ENCODE measurements at regions not wholly inside any gene's neighbourhood (a gene's known extent, or its start where the extent isn't known, plus 50 kb on each side); places are given as distances from the start of the nearest gene placed in this dataset.

GRCh38 chr5:103366918-103367549 is 108.5 kb downstream of the MACIR start:
- Histone ChIP-seq H3K36me3 (ENCODE audit: insufficient read depth, low read length) (no peaks in the 10 kb centered on the region), H3K27me3 (ENCODE audit: low read length) (no peaks in the 10 kb centered on the region), H3K27ac (ENCODE audit: low read length) (no peak overlapping the region), H4K20me1 (ENCODE audit: insufficient read depth, low read depth, low read length) (no peaks in the 10 kb centered on the region), H3K4me3 (ENCODE audit: low read length) (no peak overlapping the region), H3K79me2 (ENCODE audit: low read length) (no peaks in the 10 kb centered on the region), H3K9me3 (ENCODE audit: low read length) (no peaks in the 10 kb centered on the region), H3K4me2 (ENCODE audit: low read depth, low read length, poor library complexity, severe bottlenecking) (no peak overlapping the region), H3K9me2 (replicated peaks; ENCODE audit: insufficient read depth, low read length) (no peaks in the 10 kb centered on the region), H2AFZ (ENCODE audit: low read length) (no peak overlapping the region), H3K9ac (ENCODE audit: low read length) (no peak overlapping the region), H3K4me1 (ENCODE audit: low read length) (no peaks in the 10 kb centered on the region)
- DNase-seq = no peak

DNA sequence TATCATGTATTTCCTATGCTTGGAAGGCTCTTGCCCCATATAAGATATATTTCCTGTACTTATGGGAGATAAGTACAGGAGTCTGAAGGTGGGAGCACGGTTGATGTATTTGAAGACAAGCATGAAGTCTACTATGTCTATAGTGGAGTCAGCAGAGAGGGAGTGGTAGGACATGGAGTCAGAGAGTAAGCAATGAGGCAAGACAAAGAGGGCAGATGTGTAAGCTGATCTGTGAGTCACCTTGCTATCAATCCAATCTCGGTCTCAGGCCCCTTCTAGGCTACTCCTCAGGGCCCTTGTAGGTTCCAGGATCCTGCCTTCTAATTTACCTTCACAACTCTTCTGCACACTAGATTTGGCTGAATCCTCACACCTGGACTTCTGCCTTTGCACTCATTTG is 105.5 kb downstream of the MACIR start:
- Histone ChIP-seq H3K27ac (ENCODE audit: low read length) (no peak overlapping the region), H3K9me2 (replicated peaks; ENCODE audit: insufficient read depth, low read length) (no peaks in the 10 kb centered on the region), H3K4me3 (ENCODE audit: low read length) (no peak overlapping the region), H3K9me3 (ENCODE audit: low read length) (no peaks in the 10 kb centered on the region), H2AFZ (ENCODE audit: low read length) (no peak overlapping the region), H3K79me2 (ENCODE audit: low read length) (no peaks in the 10 kb centered on the region), H3K27me3 (ENCODE audit: low read length) (no peaks in the 10 kb centered on the region), H3K4me2 (ENCODE audit: low read depth, low read length, poor library complexity, severe bottlenecking) (no peak overlapping the region), H3K4me1 (ENCODE audit: low read length) (no peaks in the 10 kb centered on the region), H4K20me1 (ENCODE audit: insufficient read depth, low read depth, low read length) (no peaks in the 10 kb centered on the region), H3K9ac (ENCODE audit: low read length) (no peak overlapping the region), H3K36me3 (ENCODE audit: insufficient read depth, low read length) (no peaks in the 10 kb centered on the region)
- no peak for DNase-seq

DNA sequence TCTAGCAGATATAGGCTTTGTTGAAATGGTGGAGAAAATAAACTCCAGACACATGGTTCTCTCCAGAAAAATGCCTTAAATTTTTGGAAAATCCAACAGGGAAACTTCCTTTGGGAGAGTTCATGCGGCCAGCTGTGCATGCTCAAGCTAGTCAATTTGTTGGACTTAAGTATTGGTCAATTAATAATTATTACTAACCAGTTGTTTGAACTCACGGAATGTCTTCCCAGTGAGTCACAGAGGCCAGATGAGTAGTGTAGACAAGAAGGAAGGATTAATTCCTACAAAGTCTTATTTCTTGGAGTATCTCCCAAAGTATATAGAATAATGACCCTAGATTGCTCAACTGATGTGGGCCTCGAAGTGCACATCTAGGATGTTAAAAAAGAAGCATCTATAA is 103.6 kb downstream of the MACIR start:
- Histone ChIP-seq H3K4me2 (ENCODE audit: low read depth, low read length, poor library complexity, severe bottlenecking) (no peak overlapping the region), H3K27ac (ENCODE audit: low read length) (no peak overlapping the region), H3K79me2 (ENCODE audit: low read length) (no peaks in the 10 kb centered on the region), H4K20me1 (ENCODE audit: insufficient read depth, low read depth, low read length) (no peaks in the 10 kb centered on the region), H3K4me1 (ENCODE audit: low read length) (no peaks in the 10 kb centered on the region), H3K27me3 (ENCODE audit: low read length) (no peaks in the 10 kb centered on the region), H3K9me3 (ENCODE audit: low read length) (no peaks in the 10 kb centered on the region), H3K9me2 (replicated peaks; ENCODE audit: insufficient read depth, low read length) (no peaks in the 10 kb centered on the region), H3K36me3 (ENCODE audit: insufficient read depth, low read length) (no peaks in the 10 kb centered on the region), H3K4me3 (ENCODE audit: low read length) (no peak overlapping the region), H3K9ac (ENCODE audit: low read length) (no peak overlapping the region), H2AFZ (ENCODE audit: low read length) (no peak overlapping the region)
- DNase-seq = no peak

DNA sequence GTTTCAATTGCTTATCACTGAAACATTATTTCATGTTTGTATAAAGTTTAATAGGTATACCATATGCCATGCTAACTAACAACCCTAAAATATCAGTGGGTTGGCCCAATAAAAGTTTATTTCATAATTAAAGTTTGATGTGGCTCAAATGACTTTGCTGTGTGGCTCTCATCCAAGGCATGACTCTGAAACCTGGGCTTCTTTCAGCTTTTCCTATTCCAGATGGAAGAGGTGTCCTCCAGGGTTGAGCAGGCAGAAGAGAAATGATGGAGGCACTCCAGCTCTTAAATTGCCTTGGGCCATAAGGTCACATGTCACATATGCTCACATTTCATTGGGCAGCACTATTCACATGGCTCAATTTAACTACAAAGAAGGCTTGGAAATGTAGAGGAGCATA is 101.9 kb downstream of the MACIR start:
- DNase-seq = no peak
- no peak overlapping the region for H3K9ac ChIP-seq (ENCODE audit: low read length)
- no peaks in the 10 kb centered on the region for H3K4me1 ChIP-seq (ENCODE audit: low read length)
- no peak overlapping the region for H3K4me2 ChIP-seq (ENCODE audit: low read depth, low read length, poor library complexity, severe bottlenecking)
- no peaks in the 10 kb centered on the region for H3K36me3 ChIP-seq (ENCODE audit: insufficient read depth, low read length)
- H3K27ac ChIP-seq (ENCODE audit: low read length) = no peak overlapping the region
- H3K27me3 ChIP-seq (ENCODE audit: low read length) = no peaks in the 10 kb centered on the region
- no peaks in the 10 kb centered on the region for H3K9me3 ChIP-seq (ENCODE audit: low read length)
- no peaks in the 10 kb centered on the region for H4K20me1 ChIP-seq (ENCODE audit: insufficient read depth, low read depth, low read length)
- no peaks in the 10 kb centered on the region for H3K9me2 ChIP-seq (replicated peaks; ENCODE audit: insufficient read depth, low read length)
- H3K4me3 ChIP-seq (ENCODE audit: low read length) = no peak overlapping the region
- H3K79me2 ChIP-seq (ENCODE audit: low read length) = no peaks in the 10 kb centered on the region
- H2AFZ ChIP-seq (ENCODE audit: low read length) = no peak overlapping the region

GRCh38 chr5:103358305-103358995 is 99.9 kb downstream of the MACIR start:
- Histone ChIP-seq H3K9me3 (ENCODE audit: low read length) (no peaks in the 10 kb centered on the region), H3K9me2 (replicated peaks; ENCODE audit: insufficient read depth, low read length) (no peaks in the 10 kb centered on the region), H3K4me2 (ENCODE audit: low read depth, low read length, poor library complexity, severe bottlenecking) (no peak overlapping the region), H3K79me2 (ENCODE audit: low read length) (no peaks in the 10 kb centered on the region), H3K27ac (ENCODE audit: low read length) (no peak overlapping the region), H2AFZ (ENCODE audit: low read length) (no peak overlapping the region), H3K27me3 (ENCODE audit: low read length) (no peaks in the 10 kb centered on the region), H3K9ac (ENCODE audit: low read length) (no peak overlapping the region), H3K36me3 (ENCODE audit: insufficient read depth, low read length) (no peaks in the 10 kb centered on the region), H3K4me1 (ENCODE audit: low read length) (no peaks in the 10 kb centered on the region), H4K20me1 (ENCODE audit: insufficient read depth, low read depth, low read length) (no peaks in the 10 kb centered on the region), H3K4me3 (ENCODE audit: low read length) (no peak overlapping the region)
- no peak for DNase-seq

- H3K27ac ChIP-seq (ENCODE audit: low read length) = no peak overlapping the region
- H3K9me3 ChIP-seq (ENCODE audit: low read length) = no peaks in the 10 kb centered on the region
- no peaks in the 10 kb centered on the region for H3K4me1 ChIP-seq (ENCODE audit: low read length)
- H3K9me2 ChIP-seq (replicated peaks; ENCODE audit: insufficient read depth, low read length) = no peaks in the 10 kb centered on the region
- no peak overlapping the region for H2AFZ ChIP-seq (ENCODE audit: low read length)
- no peaks in the 10 kb centered on the region for H3K79me2 ChIP-seq (ENCODE audit: low read length)
- no peaks in the 10 kb centered on the region for H4K20me1 ChIP-seq (ENCODE audit: insufficient read depth, low read depth, low read length)
- no peak overlapping the region for H3K4me3 ChIP-seq (ENCODE audit: low read length)
- no peak overlapping the region for H3K9ac ChIP-seq (ENCODE audit: low read length)
- H3K27me3 ChIP-seq (ENCODE audit: low read length) = no peaks in the 10 kb centered on the region
- no peak overlapping the region for H3K4me2 ChIP-seq (ENCODE audit: low read depth, low read length, poor library complexity, severe bottlenecking)
- DNase-seq = no peak
- H3K36me3 ChIP-seq (ENCODE audit: insufficient read depth, low read length) = no peaks in the 10 kb centered on the region
Measured at GRCh38 chr5:103357636-103358035, 99.1 kb downstream of the MACIR start.

- H3K9ac ChIP-seq (ENCODE audit: low read length) = no peak overlapping the region
- H3K4me1 ChIP-seq (ENCODE audit: low read length) = no peaks in the 10 kb centered on the region
- H4K20me1 ChIP-seq (ENCODE audit: insufficient read depth, low read depth, low read length) = no peaks in the 10 kb centered on the region
- H3K9me2 ChIP-seq (replicated peaks; ENCODE audit: insufficient read depth, low read length) = no peaks in the 10 kb centered on the region
- H3K4me3 ChIP-seq (ENCODE audit: low read length) = no peak overlapping the region
- no peaks in the 10 kb centered on the region for H3K36me3 ChIP-seq (ENCODE audit: insufficient read depth, low read length)
- no peak overlapping the region for H3K27ac ChIP-seq (ENCODE audit: low read length)
- H3K27me3 ChIP-seq (ENCODE audit: low read length) = no peaks in the 10 kb centered on the region
- no peaks in the 10 kb centered on the region for H3K79me2 ChIP-seq (ENCODE audit: low read length)
- no peak overlapping the region for H2AFZ ChIP-seq (ENCODE audit: low read length)
- DNase-seq = no peak
- no peak overlapping the region for H3K4me2 ChIP-seq (ENCODE audit: low read depth, low read length, poor library complexity, severe bottlenecking)
- H3K9me3 ChIP-seq (ENCODE audit: low read length) = no peaks in the 10 kb centered on the region
Measured at GRCh38 chr5:103356350-103357091, 98.0 kb downstream of the MACIR start.

DNA sequence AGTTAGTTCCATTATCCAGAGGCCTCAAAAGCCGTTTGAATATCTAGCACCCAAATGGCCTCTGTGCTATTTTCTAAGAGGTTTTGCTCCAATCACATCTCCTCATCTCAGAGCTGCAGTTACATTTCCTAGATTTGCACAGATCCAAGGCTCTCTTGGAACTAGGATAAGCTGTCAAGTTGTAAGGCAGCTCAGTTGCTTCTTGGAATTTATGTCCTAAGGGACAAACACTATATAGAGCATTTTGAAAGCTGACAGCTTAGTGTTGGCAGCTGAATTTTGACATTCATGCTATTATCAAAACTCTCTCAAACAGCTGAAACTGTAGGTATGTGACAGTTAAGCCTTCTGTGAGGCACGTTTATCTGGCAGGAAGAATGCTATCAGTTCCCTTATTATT is 97.0 kb downstream of the MACIR start:
- H3K79me2 ChIP-seq (ENCODE audit: low read length) = no peaks in the 10 kb centered on the region
- H3K27me3 ChIP-seq (ENCODE audit: low read length) = no peaks in the 10 kb centered on the region
- H3K4me3 ChIP-seq (ENCODE audit: low read length) = no peak overlapping the region
- H3K27ac ChIP-seq (ENCODE audit: low read length) = no peak overlapping the region
- no peaks in the 10 kb centered on the region for H3K36me3 ChIP-seq (ENCODE audit: insufficient read depth, low read length)
- no peaks in the 10 kb centered on the region for H3K9me2 ChIP-seq (replicated peaks; ENCODE audit: insufficient read depth, low read length)
- no peak overlapping the region for H3K9ac ChIP-seq (ENCODE audit: low read length)
- H3K9me3 ChIP-seq (ENCODE audit: low read length) = no peaks in the 10 kb centered on the region
- H3K4me1 ChIP-seq (ENCODE audit: low read length) = no peaks in the 10 kb centered on the region
- no peak for DNase-seq
- H4K20me1 ChIP-seq (ENCODE audit: insufficient read depth, low read depth, low read length) = no peaks in the 10 kb centered on the region
- H2AFZ ChIP-seq (ENCODE audit: low read length) = no peak overlapping the region
- no peak overlapping the region for H3K4me2 ChIP-seq (ENCODE audit: low read depth, low read length, poor library complexity, severe bottlenecking)
